ENCODE measurements at regions not wholly inside any gene's neighbourhood (a gene's known extent, or its start where the extent isn't known, plus 50 kb on each side); places are given as distances from the start of the nearest gene placed in this dataset.
"Not testable (repeated sequence)": the region's sequence is repeated elsewhere in the genome, so short reads cannot be mapped to it uniquely, and the experiment has no call there.

DNA sequence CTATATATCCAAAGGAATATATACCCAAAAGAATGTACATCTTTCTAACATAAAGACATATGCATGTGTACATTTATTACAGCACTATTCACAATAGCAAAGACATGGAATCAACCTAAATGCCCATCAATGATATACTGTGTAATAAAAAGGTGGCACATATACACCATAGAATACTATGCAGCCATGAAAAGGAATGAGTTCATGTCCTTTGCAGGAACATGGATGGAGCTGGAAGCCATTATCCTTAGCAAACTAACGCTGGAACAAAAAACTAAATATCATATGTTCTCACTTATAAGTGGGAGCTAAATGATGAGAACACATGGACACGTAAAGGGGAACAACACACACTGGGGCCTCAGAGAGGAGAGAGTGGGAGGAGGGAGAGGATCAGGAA, 365.7 kb upstream of the FTMT start:
- not testable (repeated sequence) for DNase-seq (ENCODE audit: low spot score)

DNA sequence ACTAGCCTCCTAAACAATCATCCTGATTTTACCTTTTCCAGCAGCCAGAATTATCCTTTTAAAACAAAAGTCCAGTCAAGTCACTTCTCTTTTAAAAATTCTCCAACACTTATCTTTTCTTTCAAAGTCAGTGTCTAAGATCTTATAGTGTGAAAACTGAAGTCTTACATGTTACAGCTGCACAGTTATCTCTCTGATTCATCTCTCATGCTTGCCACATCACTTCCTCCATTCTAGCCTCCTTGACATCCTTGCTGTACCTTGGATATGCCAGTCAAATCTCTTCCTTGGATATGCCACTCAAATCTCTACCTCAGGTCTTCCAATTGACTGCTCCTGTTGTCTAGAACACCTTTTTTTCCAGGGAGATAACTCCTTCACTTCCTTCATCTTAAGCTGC, 361.7 kb upstream of the FTMT start:
- no peak for DNase-seq (ENCODE audit: low spot score)

DNA sequence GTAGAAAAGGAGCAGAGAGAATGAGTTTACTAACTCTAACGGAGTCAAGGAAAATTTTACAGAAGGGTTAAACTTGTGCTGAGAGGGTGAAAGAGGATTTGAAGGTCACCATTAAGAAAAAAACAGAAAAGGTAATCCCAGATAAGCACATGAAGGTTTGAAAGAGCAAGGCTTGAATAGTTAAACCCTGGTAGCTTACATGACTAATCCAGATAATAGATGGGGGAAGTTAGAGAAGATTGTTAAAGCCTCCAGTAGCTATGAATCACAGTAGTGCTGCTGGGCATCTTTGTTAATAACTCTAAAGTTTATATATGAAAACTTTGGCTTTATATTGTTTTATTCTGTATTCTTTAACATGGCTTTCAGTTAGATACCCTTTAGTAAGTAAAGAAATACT, 354.5 kb upstream of the FTMT start:
- DNase-seq (ENCODE audit: low spot score) = peak; percentile 25

DNA sequence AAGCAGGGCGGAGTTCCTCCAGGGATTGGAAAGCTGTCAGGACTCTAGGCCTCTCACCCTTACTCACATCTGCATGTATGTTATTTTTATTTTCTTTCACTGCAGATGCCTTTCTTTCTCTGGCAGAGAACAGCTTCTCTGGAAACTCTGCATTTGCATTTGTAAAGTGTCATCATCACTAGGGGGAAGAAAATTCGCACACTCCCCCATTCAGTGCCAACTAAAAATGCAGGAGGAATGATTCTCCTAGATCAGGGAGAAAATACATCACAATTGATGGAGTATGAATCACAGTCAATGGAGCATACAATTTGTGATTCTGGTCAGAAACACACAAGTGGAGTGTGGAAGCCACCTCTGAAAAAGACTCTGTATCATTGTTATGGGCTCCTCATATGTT, 351.4 kb upstream of the FTMT start:
- no peak for DNase-seq (ENCODE audit: low spot score)

DNA sequence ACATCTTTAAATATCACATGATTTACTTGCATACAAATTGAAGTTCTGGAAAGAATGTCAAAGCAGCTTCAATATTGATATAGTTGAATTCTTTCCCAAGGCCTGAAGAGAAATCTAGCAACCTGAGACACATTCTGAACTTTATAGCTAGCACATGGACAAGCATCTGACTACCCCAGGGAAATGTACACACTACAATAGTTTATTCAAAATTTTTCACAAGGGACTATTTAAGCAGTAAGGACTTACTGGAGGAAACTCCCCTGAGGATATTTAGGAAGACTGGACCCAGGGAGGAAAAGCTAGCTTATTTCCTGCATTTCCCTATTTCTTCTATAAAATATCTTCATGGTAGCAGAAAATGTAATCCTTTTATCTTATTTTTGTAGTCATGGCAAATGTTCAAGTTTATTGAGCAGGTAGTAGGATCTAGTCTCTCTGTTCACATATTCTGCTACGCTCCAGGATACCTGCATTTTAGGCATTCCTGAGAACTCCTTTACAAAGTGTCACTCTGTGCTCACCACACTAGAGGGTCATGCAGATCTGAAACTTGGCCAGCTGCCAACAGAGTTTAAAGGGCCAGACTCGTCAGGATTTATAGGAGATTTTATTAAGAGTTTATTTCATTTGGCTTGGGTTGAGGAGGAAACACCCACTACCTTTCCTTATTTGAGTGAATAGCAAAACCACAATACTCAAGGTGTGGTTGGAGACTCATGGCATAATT, 348.4 kb upstream of the FTMT start:
- no peak for DNase-seq (ENCODE audit: low spot score)

DNA sequence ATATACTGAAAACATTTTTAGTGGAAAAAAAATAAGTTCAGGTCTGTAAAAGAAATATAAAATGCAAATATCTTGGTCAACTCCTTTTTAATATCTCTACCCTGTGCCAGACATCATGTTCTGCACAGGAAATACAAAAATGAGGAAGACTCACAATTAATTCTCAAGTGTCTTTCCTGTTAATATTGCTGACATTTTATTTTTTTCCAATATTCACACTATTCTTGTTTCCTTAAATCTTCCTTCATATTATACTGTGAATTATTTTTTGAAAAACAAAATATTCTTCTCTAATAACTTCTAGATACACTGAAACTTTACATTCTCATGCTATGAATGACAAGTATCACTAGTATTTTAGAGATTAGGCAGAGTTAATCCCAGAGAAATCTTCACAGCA, 334.7 kb upstream of the FTMT start:
- no peak for DNase-seq (ENCODE audit: low spot score)

DNA sequence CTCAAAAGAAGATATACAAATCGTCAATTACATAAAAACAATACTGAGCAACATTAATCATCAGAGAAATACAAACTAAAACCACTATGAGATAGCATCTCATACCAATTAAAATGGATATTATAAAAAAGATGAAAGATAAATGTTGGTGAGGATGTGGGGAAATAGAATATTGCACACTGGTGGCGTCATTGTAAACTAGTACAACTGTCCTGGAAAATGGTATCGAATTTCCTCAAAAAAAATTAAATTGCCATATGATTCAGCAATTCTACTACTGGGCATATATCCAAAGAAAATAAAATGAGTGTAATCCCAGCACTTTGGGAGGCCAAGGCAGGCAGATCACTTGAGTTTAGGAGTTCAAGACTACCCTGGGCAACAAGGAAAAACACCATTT, 326.0 kb upstream of the FTMT start:
- no peak for DNase-seq (ENCODE audit: low spot score)

DNA sequence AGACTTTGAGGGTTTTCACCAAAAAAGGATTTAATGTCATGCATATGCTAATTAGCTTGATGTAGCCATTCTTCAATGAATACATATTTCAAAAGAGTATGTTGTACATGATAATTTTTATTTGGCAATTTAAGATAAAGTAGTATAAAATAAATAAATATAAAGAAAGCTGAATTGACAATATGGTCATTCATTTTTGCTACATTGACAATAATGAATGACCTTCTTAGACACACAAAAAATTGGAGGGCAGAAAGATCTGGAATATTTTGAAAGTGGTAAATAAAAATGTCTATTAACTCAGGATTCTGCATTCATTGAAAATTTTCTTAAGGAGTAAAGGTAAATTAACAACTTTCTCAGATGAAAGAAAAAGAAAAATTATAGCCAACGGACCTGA, 324.8 kb upstream of the FTMT start:
- DNase-seq (ENCODE audit: low spot score) = no peak

DNA sequence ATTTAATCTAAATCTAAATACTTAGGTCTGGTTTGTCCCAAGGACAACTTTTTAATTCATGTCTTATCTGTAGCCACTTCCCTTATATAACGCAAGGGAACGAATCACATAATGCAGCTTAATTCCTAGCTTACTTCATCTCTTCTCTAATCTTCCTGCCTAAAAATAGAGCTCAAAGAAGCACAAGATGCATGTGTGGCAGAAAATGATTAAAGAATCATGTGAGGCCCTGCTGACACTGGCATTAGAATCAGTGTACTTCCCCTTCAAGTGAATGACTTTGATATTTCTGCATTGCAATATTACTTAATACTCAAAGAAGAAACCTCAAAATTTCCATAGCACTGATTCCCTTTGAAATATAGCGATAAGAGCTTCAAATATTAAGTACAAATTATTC, 317.9 kb upstream of the FTMT start:
- no peak for DNase-seq (ENCODE audit: low spot score)

DNA sequence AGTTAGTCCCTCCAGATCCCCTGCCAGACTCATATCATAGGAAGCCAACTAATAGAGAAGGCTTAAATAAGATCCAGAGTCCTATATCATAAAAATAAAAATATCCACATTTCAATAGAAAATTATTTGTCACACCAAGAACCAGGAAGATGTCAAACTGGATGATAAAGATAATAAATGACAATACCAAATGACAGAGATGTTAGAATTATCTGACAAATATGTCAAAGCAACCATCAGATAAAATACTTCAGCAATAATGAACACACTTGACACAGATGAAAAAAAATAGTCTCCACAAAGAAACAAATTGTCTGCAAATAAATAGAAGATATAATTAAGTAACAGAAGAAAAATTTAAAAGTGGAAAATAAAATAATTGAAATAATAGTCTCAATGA, 300.7 kb upstream of the FTMT start:
- no peak for DNase-seq (ENCODE audit: low spot score)

DNA sequence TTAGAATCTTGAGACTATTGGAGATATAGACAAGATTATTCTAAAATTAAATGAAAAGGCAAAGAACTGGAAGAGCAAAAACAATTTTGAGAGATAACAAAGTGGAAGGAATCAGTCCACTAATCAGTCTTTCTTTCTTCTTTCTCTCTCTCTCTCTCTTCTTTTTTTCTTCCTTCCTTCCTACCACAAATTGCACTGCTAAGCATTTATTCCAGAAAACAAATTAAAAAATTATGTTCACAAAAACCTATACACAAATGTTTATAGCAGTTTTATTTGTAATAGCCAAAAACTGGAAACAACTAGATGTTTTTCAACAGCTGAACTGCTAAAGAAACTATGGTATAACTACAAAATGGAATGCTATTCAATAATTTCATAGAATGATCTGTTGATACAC, 291.9 kb upstream of the FTMT start:
- DNase-seq (ENCODE audit: low spot score) = no peak

DNA sequence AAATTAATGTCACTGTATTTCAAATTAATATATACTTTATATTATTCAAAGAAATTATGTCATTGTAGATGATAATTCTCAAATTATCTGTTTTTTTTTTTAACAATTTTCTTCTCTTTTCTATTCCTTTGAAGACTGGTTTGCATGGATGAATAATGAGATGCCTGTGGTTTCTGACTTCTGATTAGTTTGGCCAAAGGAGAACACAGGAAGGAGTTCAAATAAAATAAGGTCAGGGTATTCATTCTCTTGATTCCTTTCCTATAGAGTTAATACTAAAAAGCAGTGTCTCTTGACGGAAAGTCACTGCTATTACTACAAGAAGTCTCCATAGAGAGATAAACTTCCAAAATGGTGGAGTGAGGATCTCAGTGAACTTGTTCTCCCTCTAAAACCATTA, 279.6 kb upstream of the FTMT start:
- no peak for DNase-seq (ENCODE audit: low spot score)

DNA sequence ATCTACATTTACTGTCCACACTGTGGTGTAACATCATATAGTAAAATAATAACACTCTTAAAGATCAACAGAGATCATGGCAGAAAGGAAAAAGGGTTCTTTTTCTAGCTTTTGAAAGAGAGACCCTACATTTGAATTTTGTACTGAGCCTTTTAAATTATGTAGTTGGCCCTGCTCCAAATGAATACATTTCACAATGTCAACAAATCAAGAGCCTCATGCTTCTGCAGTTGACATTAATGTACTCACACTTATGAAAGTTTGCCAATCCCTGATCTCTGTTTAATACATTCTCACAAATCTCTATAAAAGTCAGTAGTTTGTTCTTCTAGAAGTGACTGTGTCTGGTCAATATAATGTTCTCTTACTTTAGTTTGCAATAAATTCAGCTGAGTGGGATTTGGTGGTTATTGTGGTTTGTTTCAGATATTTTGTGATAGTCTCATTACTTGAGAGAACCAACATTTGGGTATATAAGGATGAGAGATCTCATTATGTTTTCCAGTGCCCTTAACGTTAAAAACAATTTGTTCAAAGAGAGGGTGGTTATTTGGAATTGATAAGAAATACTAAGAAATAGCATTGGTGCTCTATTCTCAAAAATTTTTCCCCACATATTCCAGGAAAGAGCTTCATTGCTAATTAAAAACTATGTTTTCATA, 277.8 kb upstream of the FTMT start:
- DNase-seq (ENCODE audit: low spot score) = no peak

DNA sequence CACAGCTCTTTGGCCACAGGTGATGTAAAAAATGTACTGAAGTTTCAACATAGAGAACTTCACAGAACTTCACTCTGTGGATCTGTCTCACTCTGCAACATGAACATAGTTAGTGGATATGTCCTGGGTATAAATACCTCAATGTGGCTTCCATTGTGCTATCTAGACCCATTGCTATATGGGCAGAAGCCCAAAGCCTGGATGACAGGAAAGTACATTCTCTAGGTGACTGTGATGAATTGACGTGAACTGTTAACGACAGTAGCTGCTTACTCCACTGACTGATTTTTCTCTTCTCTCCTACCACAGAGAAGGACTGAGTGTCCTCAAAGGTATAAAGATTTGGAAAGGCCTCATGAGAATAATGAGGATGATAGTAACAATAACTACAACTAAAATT, 270.1 kb upstream of the FTMT start:
- DNase-seq (ENCODE audit: low spot score) = no peak

DNA sequence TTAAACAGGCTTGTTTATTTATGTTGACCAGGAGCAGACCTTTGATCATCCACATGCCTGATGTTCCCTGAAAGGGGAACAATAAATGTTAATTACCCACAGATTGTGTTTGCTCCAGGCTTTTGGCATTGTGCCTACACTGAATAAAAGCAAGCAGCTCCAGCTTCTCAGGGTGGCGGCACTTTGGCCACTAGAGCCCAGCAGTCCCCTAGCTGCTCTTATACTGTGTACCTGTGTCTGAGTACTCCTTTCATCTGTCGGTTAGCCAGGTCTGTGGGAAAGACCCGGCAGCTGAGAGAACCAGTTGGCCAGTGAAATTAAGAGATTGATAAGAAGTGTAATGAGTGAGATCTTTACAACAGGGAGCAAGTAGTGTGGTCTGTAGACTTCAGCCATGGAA, 254.8 kb upstream of the FTMT start:
- DNase-seq (ENCODE audit: low spot score) = no peak

DNA sequence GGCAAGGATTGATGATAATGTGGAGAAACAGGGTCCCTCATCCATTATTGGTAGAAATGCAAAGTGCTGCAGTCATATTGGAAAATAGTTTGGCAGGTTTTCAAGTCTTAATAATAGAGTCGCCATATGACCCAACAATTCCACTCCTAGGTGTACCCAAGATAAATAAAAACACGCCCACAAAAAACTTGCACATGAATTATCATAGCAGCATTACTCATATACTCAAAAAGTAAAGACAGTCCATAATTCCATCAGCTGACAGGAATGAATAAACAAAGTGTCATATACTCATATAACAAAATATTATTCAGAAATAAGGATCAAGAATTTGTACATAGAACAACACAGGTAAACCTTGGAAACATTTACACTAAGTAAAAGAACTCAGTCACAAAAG, 242.9 kb upstream of the FTMT start:
- DNase-seq (ENCODE audit: low spot score) = no peak

DNA sequence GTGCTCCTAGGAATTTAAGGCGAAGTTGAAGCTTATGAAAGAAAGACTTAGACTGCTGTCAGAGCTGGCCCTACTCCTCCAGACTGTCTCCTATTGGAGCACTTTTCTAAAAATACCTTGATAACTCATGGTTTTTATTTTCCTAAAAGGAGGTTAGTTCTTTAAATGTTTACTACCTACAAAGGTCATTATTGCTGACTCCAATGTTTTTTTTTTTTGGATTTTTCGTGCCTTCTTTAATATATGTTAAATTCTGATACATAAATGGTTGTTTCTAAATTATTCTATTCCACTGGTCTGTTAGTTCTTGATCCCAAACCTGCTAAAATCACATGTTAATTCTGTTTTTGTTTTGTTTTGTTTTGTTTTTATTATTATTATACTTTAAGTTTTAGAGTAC, 227.6 kb upstream of the FTMT start:
- no peak for DNase-seq (ENCODE audit: low spot score)

DNA sequence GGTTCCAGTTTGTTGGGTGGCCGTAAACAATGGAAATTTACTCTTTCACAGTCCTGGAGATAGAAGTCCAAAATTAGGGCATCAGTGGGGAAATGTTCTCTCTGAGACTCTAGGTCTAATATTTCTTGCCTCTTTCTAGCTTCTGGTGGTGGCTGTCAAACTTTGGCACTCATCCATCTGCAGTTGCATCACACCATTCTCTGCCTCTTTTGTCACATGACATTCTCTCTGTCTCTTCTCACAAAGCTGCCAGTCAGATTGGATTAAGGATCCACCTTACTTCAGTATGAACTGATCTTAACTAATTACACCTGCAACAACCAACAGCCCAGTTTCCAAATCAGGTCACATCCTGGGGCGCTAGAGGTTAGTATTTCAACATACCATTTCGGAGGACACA, 222.9 kb upstream of the FTMT start:
- DNase-seq (ENCODE audit: low spot score) = no peak

DNA sequence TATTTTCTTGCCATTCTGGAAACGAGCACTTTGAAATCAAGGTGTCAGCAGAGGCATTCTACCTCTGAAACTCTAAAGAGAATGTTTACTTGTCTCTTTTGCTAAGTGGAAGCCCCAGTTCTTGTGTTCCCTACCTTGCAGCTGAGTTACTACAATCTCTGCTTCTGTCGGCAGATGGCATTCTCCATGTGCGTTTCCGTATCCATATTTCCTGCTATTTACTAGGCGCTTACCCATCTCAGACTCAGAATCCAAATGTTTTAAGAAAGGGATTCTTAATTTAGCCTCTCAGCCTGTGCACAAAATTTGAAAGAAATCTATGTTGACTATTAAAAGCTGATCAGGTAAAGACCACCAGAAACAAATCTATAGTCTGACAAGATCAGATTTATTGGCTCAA, 221.3 kb upstream of the FTMT start:
- DNase-seq (ENCODE audit: low spot score) = no peak

DNA sequence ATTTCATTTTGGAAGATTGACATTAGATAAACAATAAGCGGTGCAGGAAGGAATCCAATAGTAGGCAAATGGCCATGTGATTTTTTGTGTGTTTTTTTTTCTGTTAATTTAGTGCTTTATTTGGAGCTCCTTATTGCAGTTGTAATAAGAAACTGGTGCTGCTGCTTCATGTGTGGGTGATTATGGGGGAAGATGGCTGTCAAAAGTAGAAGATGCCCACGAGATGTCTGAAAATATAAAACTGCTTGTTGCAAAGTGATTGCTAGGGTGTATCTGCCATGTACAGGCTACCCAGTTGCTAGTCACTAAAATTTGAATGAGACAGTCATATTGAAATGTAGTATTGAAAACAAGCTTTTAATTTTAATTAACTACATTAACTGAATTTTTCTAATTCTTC, 216.7 kb upstream of the FTMT start:
- DNase-seq (ENCODE audit: low spot score) = no peak

DNA sequence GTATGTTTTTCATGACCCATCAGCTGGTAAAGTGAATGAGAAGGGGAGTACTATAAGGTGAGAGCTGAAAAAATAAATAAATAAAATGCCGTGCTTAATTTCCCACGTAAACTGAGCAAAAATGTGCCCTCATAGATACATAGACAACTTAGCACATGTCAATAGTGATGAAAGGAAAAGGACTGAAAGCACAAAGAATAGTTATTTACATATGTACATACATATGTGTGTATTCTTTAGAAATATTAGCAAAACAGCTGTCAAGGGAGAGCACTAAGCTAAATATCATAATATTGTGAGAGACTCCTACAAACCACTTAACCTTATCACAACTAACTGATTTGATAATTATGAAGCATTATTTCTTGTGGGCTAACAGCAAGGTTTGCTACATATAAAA, 213.6 kb upstream of the FTMT start:
- no peak for DNase-seq (ENCODE audit: low spot score)

DNA sequence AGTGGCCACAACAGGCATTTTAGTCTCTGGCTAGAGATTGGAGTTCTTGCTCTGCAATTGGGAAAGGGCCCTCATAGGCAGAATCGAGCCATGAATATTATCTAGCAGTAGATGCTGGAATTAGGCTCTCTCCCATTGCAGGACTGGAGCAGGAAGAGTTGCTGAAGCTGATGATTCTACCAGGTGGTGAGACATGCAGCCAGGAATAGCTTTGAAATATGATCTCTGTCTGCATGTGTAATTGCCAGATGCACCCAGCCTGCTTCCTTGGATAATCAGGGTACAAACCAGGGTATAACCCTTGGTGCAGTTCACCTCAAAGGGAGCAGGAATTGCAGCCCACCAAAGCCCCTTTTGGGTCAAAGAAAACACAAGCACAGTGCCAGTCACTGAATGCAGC, 211.4 kb upstream of the FTMT start:
- no peak for DNase-seq (ENCODE audit: low spot score)

DNA sequence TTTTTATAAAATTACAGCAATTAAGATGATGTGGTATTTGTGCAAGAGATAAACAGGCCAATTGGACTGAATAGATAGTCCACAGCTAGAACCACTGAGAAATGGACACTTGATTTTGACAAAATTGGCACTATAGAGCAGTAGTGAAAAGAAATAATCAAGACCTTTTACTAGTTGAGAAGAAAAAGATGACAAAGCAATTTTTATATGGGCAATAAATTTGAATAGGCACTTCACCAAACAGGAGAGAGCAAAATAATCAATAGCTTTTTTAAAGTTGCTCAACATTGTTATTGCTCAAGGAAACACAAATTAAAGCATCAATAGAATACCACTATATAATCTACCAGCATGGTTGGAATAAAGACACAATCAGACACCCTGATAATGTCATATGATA, 193.5 kb upstream of the FTMT start:
- no peak for DNase-seq (ENCODE audit: low spot score)

DNA sequence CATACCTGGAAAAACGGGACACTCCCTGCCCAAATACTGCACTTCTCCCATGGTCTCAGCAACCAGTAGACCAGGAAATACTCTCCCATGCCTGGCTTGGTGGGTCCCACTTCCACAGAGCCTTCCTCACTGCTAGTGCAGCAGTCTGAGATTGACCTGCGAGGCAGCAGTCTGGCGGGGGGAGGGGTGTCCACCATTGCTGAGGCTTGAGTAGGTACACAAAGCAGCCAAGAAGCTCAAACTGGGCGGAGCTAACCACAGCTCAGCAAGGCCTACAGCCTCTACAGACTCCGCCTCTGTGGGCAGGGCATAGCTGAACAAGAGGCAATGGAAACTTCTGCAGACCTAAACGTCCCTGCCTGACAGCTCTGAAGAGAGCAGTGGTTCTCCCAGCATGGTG, 191.5 kb upstream of the FTMT start:
- no peak for DNase-seq (ENCODE audit: low spot score)
